IPS-18a (cell line): ENCODE measurements at regions not wholly inside any gene's neighbourhood (a gene's known extent, or its start where the extent isn't known, plus 50 kb on each side); places are given as distances from the start of the nearest gene placed in this dataset.

Experiments
- H3K27ac ChIP-seq: one replicate; pipeline ENCODE4 v1.5.1; 2013; ENCODE audit warnings: low read length
- H3K27me3 ChIP-seq: one replicate; pipeline ENCODE4 v1.6.1; 2013; ENCODE audit warnings: mild to moderate bottlenecking, low read length; ENCODE audit not compliant: control insufficient read depth, insufficient read depth
- H3K36me3 ChIP-seq: one replicate; pipeline ENCODE4 v1.6.1; 2013; ENCODE audit warnings: low read depth, low read length; ENCODE audit not compliant: control insufficient read depth
- H3K4me1 ChIP-seq: one replicate; pipeline ENCODE4 v1.6.1; 2013; ENCODE audit warnings: low read depth, low read length; ENCODE audit not compliant: control insufficient read depth
- H3K4me3 ChIP-seq: one replicate; pipeline ENCODE4 v1.5.1; 2013; ENCODE audit warnings: low read length
- H3K9ac ChIP-seq: one replicate; pipeline ENCODE4 v1.6.1; 2013; ENCODE audit warnings: mild to moderate bottlenecking, low read length, moderate library complexity
- H3K9me3 ChIP-seq: one replicate; pipeline ENCODE4 v1.6.1; 2013; ENCODE audit warnings: low read depth, low read length; ENCODE audit not compliant: control insufficient read depth

- Histone ChIP-seq H3K27ac (no peak overlapping the region), H3K9me3 (no peaks in the 10 kb centered on the region), H3K36me3 (no peaks in the 10 kb centered on the region), H3K27me3 (no peaks in the 10 kb centered on the region), H3K9ac (no peak overlapping the region), H3K4me1 (peaks cover 6% of the 10 kb centered on the region), H3K4me3 (no peak overlapping the region)
Observed at GRCh38 chr11:134560566-134561330, 148.7 kb upstream of the B3GAT1 start.

GRCh38 chr11:134560066-134560465 lies 148.0 kb upstream of the B3GAT1 start:
- H3K27ac ChIP-seq = no peak overlapping the region
- H3K4me1 ChIP-seq = peaks cover 6% of the 10 kb centered on the region
- no peaks in the 10 kb centered on the region for H3K9me3 ChIP-seq
- no peaks in the 10 kb centered on the region for H3K36me3 ChIP-seq
- H3K4me3 ChIP-seq = no peak overlapping the region
- H3K27me3 ChIP-seq = no peaks in the 10 kb centered on the region
- H3K9ac ChIP-seq = no peak overlapping the region

- Histone ChIP-seq H3K4me1 (peaks cover 6% of the 10 kb centered on the region), H3K27ac (no peak overlapping the region), H3K36me3 (no peaks in the 10 kb centered on the region), H3K9me3 (no peaks in the 10 kb centered on the region), H3K4me3 (no peak overlapping the region), H3K27me3 (no peaks in the 10 kb centered on the region), H3K9ac (no peak overlapping the region)
Observed at GRCh38 chr11:134559602-134559962, 147.5 kb upstream of the B3GAT1 start.

- peaks cover 6% of the 10 kb centered on the region for H3K4me1 ChIP-seq
- H3K9me3 ChIP-seq = no peaks in the 10 kb centered on the region
- no peak overlapping the region for H3K9ac ChIP-seq
- no peaks in the 10 kb centered on the region for H3K27me3 ChIP-seq
- H3K36me3 ChIP-seq = no peaks in the 10 kb centered on the region
- H3K4me3 ChIP-seq = no peak overlapping the region
- no peak overlapping the region for H3K27ac ChIP-seq
Observed at GRCh38 chr11:134558916-134559601, 147.0 kb upstream of the B3GAT1 start.

- Histone ChIP-seq H3K9me3 (no peaks in the 10 kb centered on the region), H3K9ac (no peak overlapping the region), H3K4me1 (peaks cover 6% of the 10 kb centered on the region), H3K4me3 (no peak overlapping the region), H3K27ac (no peak overlapping the region), H3K27me3 (no peaks in the 10 kb centered on the region), H3K36me3 (no peaks in the 10 kb centered on the region)
Observed at GRCh38 chr11:134558258-134558835, 146.3 kb upstream of the B3GAT1 start.

GRCh38 chr11:134557571-134558257 lies 145.7 kb upstream of the B3GAT1 start:
- Histone ChIP-seq H3K4me3 (no peak overlapping the region), H3K4me1 (peaks cover 6% of the 10 kb centered on the region), H3K36me3 (no peaks in the 10 kb centered on the region), H3K9me3 (no peaks in the 10 kb centered on the region), H3K9ac (no peak overlapping the region), H3K27ac (no peak overlapping the region), H3K27me3 (no peaks in the 10 kb centered on the region)

GRCh38 chr11:134556186-134556585 lies 144.1 kb upstream of the B3GAT1 start:
- H3K9ac ChIP-seq = no peak overlapping the region
- no peaks in the 10 kb centered on the region for H3K36me3 ChIP-seq
- H3K9me3 ChIP-seq = no peaks in the 10 kb centered on the region
- no peak overlapping the region for H3K4me3 ChIP-seq
- no peaks in the 10 kb centered on the region for H3K27me3 ChIP-seq
- H3K27ac ChIP-seq = no peak overlapping the region
- H3K4me1 ChIP-seq = peaks cover 6% of the 10 kb centered on the region

GRCh38 chr11:134555510-134555909 lies 143.5 kb upstream of the B3GAT1 start:
- Histone ChIP-seq H3K9me3 (no peaks in the 10 kb centered on the region), H3K4me3 (no peak overlapping the region), H3K27ac (no peak overlapping the region), H3K9ac (no peak overlapping the region), H3K4me1 (no peaks in the 10 kb centered on the region), H3K36me3 (no peaks in the 10 kb centered on the region), H3K27me3 (no peaks in the 10 kb centered on the region)

GRCh38 chr11:134554861-134555260 lies 142.8 kb upstream of the B3GAT1 start:
- Histone ChIP-seq H3K36me3 (no peaks in the 10 kb centered on the region), H3K4me1 (no peaks in the 10 kb centered on the region), H3K4me3 (no peak overlapping the region), H3K27me3 (no peaks in the 10 kb centered on the region), H3K27ac (no peak overlapping the region), H3K9ac (no peak overlapping the region), H3K9me3 (no peaks in the 10 kb centered on the region)

GRCh38 chr11:134554106-134554505 lies 142.1 kb upstream of the B3GAT1 start:
- Histone ChIP-seq H3K4me3 (no peak overlapping the region), H3K4me1 (no peaks in the 10 kb centered on the region), H3K27ac (no peak overlapping the region), H3K27me3 (no peaks in the 10 kb centered on the region), H3K36me3 (no peaks in the 10 kb centered on the region), H3K9ac (no peak overlapping the region), H3K9me3 (no peaks in the 10 kb centered on the region)

GRCh38 chr11:134552749-134553148 lies 140.7 kb upstream of the B3GAT1 start:
- no peaks in the 10 kb centered on the region for H3K4me1 ChIP-seq
- H3K9ac ChIP-seq = no peak overlapping the region
- no peaks in the 10 kb centered on the region for H3K27me3 ChIP-seq
- H3K36me3 ChIP-seq = no peaks in the 10 kb centered on the region
- no peak overlapping the region for H3K4me3 ChIP-seq
- no peaks in the 10 kb centered on the region for H3K9me3 ChIP-seq
- no peak overlapping the region for H3K27ac ChIP-seq
